Aorta (tissue), 5 donors: ENCODE measurements at regions not wholly inside any gene's neighbourhood (a gene's known extent, or its start where the extent isn't known, plus 50 kb on each side); places are given as distances from the start of the nearest gene placed in this dataset.

ENCODE experiments used
- ATAC-seq: fragments of 200-7000 bp; cut with Tn5 transposase; one replicate; pipeline ENCODE4 v1.9.1; 2022; ENCODE audit warnings: moderate library complexity; ENCODE audit not compliant: low FRiP score
- DNase-seq, 2 donors: peaks; one replicate each; pipeline ENCODE4 v3.0.0-alpha.2; 2020
- H3K27ac ChIP-seq, 2 donors: one replicate each; pipeline ENCODE4 v1.5.1; 2013; ENCODE audit warnings: low read length in 2 of 2, mild to moderate bottlenecking in 2 of 2, moderate library complexity in 2 of 2, control low read depth in 1 of 2, inconsistent platforms in 1 of 2, low read depth in 1 of 2
- H3K27me3 ChIP-seq, 2 donors: one replicate each; pipeline ENCODE4 v1.6.1; 2013; ENCODE audit warnings: control low read depth in 1 of 2, low read length in 1 of 2, mild to moderate bottlenecking in 1 of 2, moderate library complexity in 1 of 2; ENCODE audit not compliant: insufficient read depth in 2 of 2, control insufficient read depth in 1 of 2
- H3K36me3 ChIP-seq, 2 donors: one replicate each; pipeline ENCODE4 v1.6.1; 2013; ENCODE audit warnings: control low read depth in 1 of 2, low read length in 1 of 2, mild to moderate bottlenecking in 1 of 2; ENCODE audit not compliant: insufficient read depth in 2 of 2, control insufficient read depth in 1 of 2
- H3K4me1 ChIP-seq, 2 donors: one replicate each; pipeline ENCODE4 v1.6.1; 2013; ENCODE audit warnings: low read length in 2 of 2, control low read depth in 1 of 2, mild to moderate bottlenecking in 1 of 2, moderate library complexity in 1 of 2; ENCODE audit not compliant: insufficient read depth in 2 of 2, control insufficient read depth in 1 of 2
- H3K4me3 ChIP-seq, 2 donors: one replicate each; pipeline ENCODE4 v1.5.1; 2013; ENCODE audit warnings: low read length in 2 of 2, control low read depth in 1 of 2, mild to moderate bottlenecking in 1 of 2
- H3K9me3 ChIP-seq: one replicate; pipeline ENCODE4 v1.6.1; 2013; ENCODE audit warnings: mild to moderate bottlenecking, low read length; ENCODE audit not compliant: control insufficient read depth
- WGBS, 2 donors: extraction: QIAGEN DNeasy Blood & Tissue Kit; methylation state at CpG; one replicate each; pipeline ENCODE4 v1.1.7; 2013; 5-methylcytosine and 5-hydroxymethylcytosine counted together
- intact Hi-C, 2 donors: fragments of 100-400 bp; cut with DNase I; formaldehyde crosslinking; loops; one replicate each; pipeline versions ENCODE4 v1.14.2 to v1.15.0; 2022
- donor health status: healthy with polysubstance abuse.
- donor health status: Bipolar disorder and iron deficiency.
- donor health status: DM: no; HTN: no; CAD: no.
- donor health status: DM: no; HTN: no; CAD: no.
- donor health status: DM: yes; HTN: yes; CAD: no.

DNA sequence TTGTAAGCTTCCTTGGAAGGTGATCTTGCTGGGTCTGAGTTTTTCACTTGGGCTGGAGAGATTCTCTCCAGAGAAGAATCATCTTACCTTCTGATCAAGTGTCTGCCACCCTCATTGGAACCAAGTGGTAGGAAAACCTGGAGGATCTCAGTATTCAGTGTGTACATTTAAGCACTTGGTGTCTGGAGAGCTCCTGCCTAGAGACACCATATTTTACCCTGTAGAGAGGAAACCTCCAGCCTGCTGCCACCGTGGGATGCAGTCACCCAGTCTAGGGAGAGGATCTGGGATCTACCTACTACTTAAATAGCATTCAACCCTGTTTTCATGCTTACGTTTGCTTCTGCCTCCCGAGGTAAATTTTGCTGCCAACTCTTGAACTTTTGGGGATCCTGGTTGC lies 274.3 kb downstream of the SV2B start:
- H3K9me3 ChIP-seq: peaks cover 2% of the 10 kb centered on the region
- no peak for ATAC-seq
- 77 to 83% methylated on average over 3 of the region's 3 CpGs for WGBS, 2 donors
- no peak for DNase-seq
- no peaks in the 10 kb centered on the region for H3K36me3 ChIP-seq
- no peak overlapping the region for H3K27ac ChIP-seq
- peaks cover 0 to 2% of the 10 kb centered on the region in 2 donors for H3K27me3 ChIP-seq
- no peak overlapping the region for H3K4me3 ChIP-seq
- intact Hi-C loops: no loop called here
- no peaks in the 10 kb centered on the region for H3K4me1 ChIP-seq

GRCh38 chr15:91376038-91376437 lies 276.0 kb downstream of the SV2B start:
- no peaks in the 10 kb centered on the region for H3K36me3 ChIP-seq
- 60% methylated on average over 12 of the region's 12 CpGs for WGBS, 2 donors
- no peak for DNase-seq
- no peaks in the 10 kb centered on the region for H3K4me1 ChIP-seq
- peaks cover 0 to 2% of the 10 kb centered on the region in 2 donors for H3K27me3 ChIP-seq
- no peak overlapping the region for H3K4me3 ChIP-seq
- H3K9me3 ChIP-seq: peaks cover 2% of the 10 kb centered on the region
- ATAC-seq: no peak
- intact Hi-C loops: no loop called here
- H3K27ac ChIP-seq: no peak overlapping the region

- WGBS, 2 donors: 61 to 63% methylated on average over 2 of the region's 2 CpGs
- Histone ChIP-seq H3K27ac (no peak overlapping the region), H3K36me3 (no peaks in the 10 kb centered on the region), H3K27me3 (peaks cover 0 to 1% of the 10 kb centered on the region in 2 donors), H3K4me1 (no peaks in the 10 kb centered on the region), H3K9me3 (no peaks in the 10 kb centered on the region), H3K4me3 (no peak overlapping the region)
- DNase-seq (no peak), ATAC-seq (no peak)
- intact Hi-C loops: no loop called here
These were observed 280.1 kb downstream of the SV2B start for GRCh38 chr15:91380114-91380513.

DNA sequence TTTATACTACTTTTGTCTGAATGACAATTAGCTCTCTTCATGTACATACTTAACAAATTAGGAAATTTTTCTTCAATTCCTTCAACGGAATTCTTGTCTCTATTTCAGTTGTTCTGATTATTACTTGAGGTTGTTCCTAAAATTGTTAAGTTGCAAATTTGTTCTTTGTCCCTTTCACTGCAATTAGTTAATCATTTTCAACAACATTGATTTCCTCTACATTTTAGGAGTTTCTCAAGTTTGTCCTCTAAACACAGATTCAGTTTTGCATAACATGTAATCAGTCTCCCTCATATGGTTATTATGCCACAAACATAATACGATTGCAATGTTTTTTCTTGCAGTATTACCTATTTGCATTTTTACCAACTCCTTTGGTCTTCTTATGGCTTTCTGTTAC lies 283.5 kb downstream of the SV2B start:
- peaks cover 0 to 1% of the 10 kb centered on the region in 2 donors for H3K27me3 ChIP-seq
- WGBS, 2 donors: 85 to 87% methylated on average over 2 of the region's 2 CpGs
- ATAC-seq (no peak), DNase-seq (no peak)
- H3K9me3 ChIP-seq: no peaks in the 10 kb centered on the region
- intact Hi-C loops: no loop called here
- H3K36me3 ChIP-seq: no peaks in the 10 kb centered on the region
- H3K4me1 ChIP-seq: no peaks in the 10 kb centered on the region
- H3K4me3 ChIP-seq: no peak overlapping the region
- H3K27ac ChIP-seq: no peak overlapping the region

DNA sequence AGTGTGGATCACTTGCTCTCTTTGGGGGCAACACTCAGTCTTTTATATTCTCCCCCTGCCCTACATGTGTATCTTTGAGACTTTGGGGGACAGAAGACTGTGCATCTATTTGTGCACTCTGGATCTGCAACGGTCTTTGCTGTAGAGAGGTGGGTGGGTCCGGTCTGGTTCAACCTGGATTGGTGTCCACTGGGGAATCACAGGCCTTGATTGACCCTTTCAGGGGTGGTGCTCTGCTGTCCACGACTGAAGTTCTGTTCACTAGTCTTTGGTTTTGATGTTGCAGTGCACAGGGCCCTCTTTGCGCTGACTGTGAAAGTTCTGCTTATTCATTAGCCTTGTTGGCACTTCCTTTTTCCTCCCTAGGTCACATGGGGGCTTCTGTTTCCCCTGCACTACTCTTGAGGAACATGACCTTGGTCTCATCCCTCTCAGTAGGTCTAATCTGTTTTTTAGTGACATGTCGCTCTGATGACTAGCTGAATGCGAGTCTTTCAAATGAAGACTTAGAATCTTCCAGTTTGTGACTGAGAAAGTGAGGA lies 284.2 kb downstream of the SV2B start:
- no peaks in the 10 kb centered on the region for H3K36me3 ChIP-seq
- 84 to 85% methylated on average over 6 of the region's 6 CpGs for WGBS, 2 donors
- H3K27me3 ChIP-seq: peaks cover 0 to 1% of the 10 kb centered on the region in 2 donors
- H3K4me1 ChIP-seq: no peaks in the 10 kb centered on the region
- intact Hi-C loops: no loop called here
- H3K4me3 ChIP-seq: no peak overlapping the region
- ATAC-seq (no peak), DNase-seq (peak in 1 of 2 donors; percentile 47)
- H3K9me3 ChIP-seq: no peaks in the 10 kb centered on the region
- H3K27ac ChIP-seq: no peak overlapping the region

GRCh38 chr15:91385311-91385710 lies 285.3 kb downstream of the SV2B start:
- H3K27me3 ChIP-seq: peaks cover 0 to 1% of the 10 kb centered on the region in 2 donors
- WGBS, 2 donors: 0% methylated on average over 1 of the region's 1 CpG
- intact Hi-C loops: no loop called here
- no peaks in the 10 kb centered on the region for H3K9me3 ChIP-seq
- H3K27ac ChIP-seq: no peak overlapping the region
- ATAC-seq (no peak), DNase-seq (no peak)
- H3K36me3 ChIP-seq: no peaks in the 10 kb centered on the region
- H3K4me3 ChIP-seq: no peak overlapping the region
- no peaks in the 10 kb centered on the region for H3K4me1 ChIP-seq

DNA sequence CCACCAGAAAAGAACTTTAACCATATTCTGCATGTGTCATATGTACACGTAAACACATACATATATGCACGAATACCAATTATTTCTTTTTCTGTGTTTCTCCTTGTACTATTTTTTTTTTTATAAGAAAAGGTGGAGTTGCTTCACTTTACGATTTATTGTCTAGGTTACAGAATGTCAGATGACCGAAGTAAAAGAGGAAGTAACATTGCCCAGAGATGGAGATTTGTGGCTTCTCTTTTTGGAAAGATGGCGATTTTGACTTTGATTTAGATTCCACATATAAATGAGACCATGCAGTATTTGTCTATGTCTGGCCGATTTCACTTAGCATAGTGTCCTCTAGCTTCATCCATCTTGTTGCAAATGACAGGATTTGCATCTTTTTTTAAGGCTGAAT lies 293.1 kb downstream of the SV2B start:
- H3K4me1 ChIP-seq: no peaks in the 10 kb centered on the region
- intact Hi-C loops: no loop called here
- WGBS, 2 donors: 79 to 81% methylated on average over 6 of the region's 6 CpGs
- H3K36me3 ChIP-seq: no peaks in the 10 kb centered on the region
- DNase-seq (no peak), ATAC-seq (no peak)
- H3K27me3 ChIP-seq: no peaks in the 10 kb centered on the region
- no peak overlapping the region for H3K27ac ChIP-seq
- no peak overlapping the region for H3K4me3 ChIP-seq
- no peaks in the 10 kb centered on the region for H3K9me3 ChIP-seq

- intact Hi-C loops: no loop called here
- no peaks in the 10 kb centered on the region for H3K4me1 ChIP-seq
- no peak overlapping the region for H3K27ac ChIP-seq
- no peaks in the 10 kb centered on the region for H3K36me3 ChIP-seq
- ATAC-seq (no peak), DNase-seq (no peak)
- peaks cover 2% of the 10 kb centered on the region for H3K9me3 ChIP-seq
- WGBS, 2 donors: 86 to 93% methylated on average over 1 of the region's 1 CpG
- no peaks in the 10 kb centered on the region for H3K27me3 ChIP-seq
- H3K4me3 ChIP-seq: no peak overlapping the region
These were observed 300.4 kb downstream of the SV2B start for GRCh38 chr15:91400481-91400880.

GRCh38 chr15:91407269-91407889 lies 307.3 kb downstream of the SV2B start:
- Histone ChIP-seq H3K27ac (no peak overlapping the region), H3K4me3 (no peak overlapping the region), H3K36me3 (no peaks in the 10 kb centered on the region), H3K4me1 (no peaks in the 10 kb centered on the region), H3K9me3 (no peaks in the 10 kb centered on the region), H3K27me3 (peaks cover 0 to 2% of the 10 kb centered on the region in 2 donors)
- ATAC-seq (no peak), DNase-seq (no peak)
- WGBS, 2 donors: 62 to 63% methylated on average over 4 of the region's 4 CpGs
- intact Hi-C loops: no loop called here
